GM06990 (cell line): ENCODE measurements at regions not wholly inside any gene's neighbourhood (a gene's known extent, or its start where the extent isn't known, plus 50 kb on each side); places are given as distances from the start of the nearest gene placed in this dataset.

Source experiments
- DNase-seq: peaks from one replicate; pipeline ENCODE4 v3.0.0-alpha.2; 2011; ENCODE audit not compliant: insufficient read length; ENCODE audit errors: extremely low read depth
- H3K27me3 ChIP-seq: replicated peaks from 2 replicates; pipeline ENCODE4 v1.6.0; 2011; ENCODE audit warnings: low read length; ENCODE audit not compliant: control insufficient read depth, insufficient read depth
- H3K36me3 ChIP-seq: 2 replicates; pipeline ENCODE4 v1.5.1; 2011; ENCODE audit warnings: low read length; ENCODE audit not compliant: control insufficient read depth, insufficient read depth
- H3K4me3 ChIP-seq: replicated peaks from 2 replicates; pipeline ENCODE4 v1.5.1; 2011; ENCODE audit warnings: low read depth, mild to moderate bottlenecking, control low read depth, low read length
- CTCF ChIP-seq: IDR thresholded peaks from 2 replicates; pipeline ENCODE4 v1.5.1; 2011; ENCODE audit warnings: low read length, control low read depth, mild to moderate bottlenecking, inconsistent platforms; ENCODE audit not compliant: insufficient read depth, poor library complexity, severe bottlenecking

- Histone ChIP-seq H3K27me3 (no peaks in the 10 kb centered on the region), H3K4me3 (no peak overlapping the region), H3K36me3 (no peaks in the 10 kb centered on the region; the same call in 1 of the 2 replicates)
- TF ChIP-seq CTCF, result no peak
- DNase-seq, result no peak
These were observed 195.1 kb downstream of the LPIN1 start for GRCh38 chr2:11941201-11942177.

GRCh38 chr2:11942178-11942569 lies 195.7 kb downstream of the LPIN1 start:
- Histone ChIP-seq H3K36me3 (no peaks in the 10 kb centered on the region; the same call in 1 of the 2 replicates), H3K4me3 (no peak overlapping the region), H3K27me3 (no peaks in the 10 kb centered on the region)
- no peak for DNase-seq
- TF ChIP-seq CTCF, result no peak

- no peak for DNase-seq
- Histone ChIP-seq H3K27me3 (no peaks in the 10 kb centered on the region), H3K4me3 (no peak overlapping the region), H3K36me3 (no peaks in the 10 kb centered on the region; the same call in 1 of the 2 replicates)
- TF ChIP-seq CTCF, result no peak
These were observed 197.9 kb downstream of the LPIN1 start for GRCh38 chr2:11944311-11944710.

- no peak for TF ChIP-seq CTCF
- Histone ChIP-seq H3K27me3 (no peaks in the 10 kb centered on the region), H3K4me3 (no peak overlapping the region), H3K36me3 (no peaks in the 10 kb centered on the region; the same call in none of the 2 replicates)
- peak; percentile 49 for DNase-seq
These were observed 199.0 kb downstream of the LPIN1 start for GRCh38 chr2:11945139-11946126.

- Histone ChIP-seq H3K36me3 (no peaks in the 10 kb centered on the region; the same call in 1 of the 2 replicates), H3K27me3 (no peaks in the 10 kb centered on the region), H3K4me3 (no peak overlapping the region)
- DNase-seq, result no peak
- TF ChIP-seq CTCF, result no peak
These were observed 201.5 kb downstream of the LPIN1 start for GRCh38 chr2:11947956-11948355.
